GM12878 (cell line): ENCODE measurements at regions not wholly inside any gene's neighbourhood (a gene's known extent, or its start where the extent isn't known, plus 50 kb on each side); places are given as distances from the start of the nearest gene placed in this dataset.

Experiments
- ATAC-seq: fragments of 200-7000 bp; cut with Tn5 transposase; 3 replicates; pipeline ENCODE4 v1.9.1; 2020; ENCODE audit warnings: mild to moderate bottlenecking, moderate library complexity
- BruUV-seq: library from RNA; stranded (reverse); fragments of 400-500 nt; replicated peaks from 2 replicates; lab custom pipeline; 2021; lab: Mats Ljungman, UMichigan
- CTCF ChIA-PET: fragments of 300-600 bp; sonication (Branson Sonifier 250); formaldehyde crosslinking; extraction: SDS; loops from one replicate; lab custom pipeline; 2021; ENCODE audit warnings: inconsistent platforms; lab: Yijun Ruan, JAX
- POLR2A ChIA-PET: fragments of 350-600 bp; formaldehyde crosslinking; extraction: SDS; loops from one replicate; lab custom pipeline; 2021; ENCODE audit warnings: inconsistent platforms; lab: Charles Lee
- RAD21 ChIA-PET: fragments of 300-600 bp; sonication (Branson Sonifier 250); formaldehyde crosslinking; loops from one replicate; lab custom pipeline; 2023; ENCODE audit warnings: antibody characterized with exemption; ENCODE audit not compliant: unreplicated experiment; lab: Charles Lee
- SMC1A ChIA-PET: fragments of 300-600 bp; sonication (Branson Sonifier 250); formaldehyde crosslinking; loops from one replicate; lab custom pipeline; 2023; ENCODE audit not compliant: unreplicated experiment, uncharacterized antibody; lab: Charles Lee
- DNase-seq: peaks from one replicate; pipeline ENCODE4 v3.0.0-alpha.2; 2011; ENCODE audit warnings: low read depth, low spot score
- FAIRE-seq: peaks from 3 replicates; lab custom pipeline; 2011; peaks lifted over from hg19 to GRCh38; lab: Jason Lieb, UNC
- H2AFZ ChIP-seq: 2 replicates; pipeline ENCODE4 v1.6.0; 2011; ENCODE audit warnings: low read depth, low read length, control low read depth; ENCODE audit not compliant: control insufficient read depth
- H3K27ac ChIP-seq: 2 replicates; pipeline ENCODE4 v1.5.1; 2011; ENCODE audit warnings: control low read depth; ENCODE audit not compliant: control insufficient read depth, insufficient read depth
- H3K27me3 ChIP-seq, 2 experiments: replicated peaks in 1 of 2; 2 replicates each; pipeline versions ENCODE4 v1.6.0 to v1.6.1; 2011; ENCODE audit warnings: low read length in 1 of 2; ENCODE audit not compliant: control insufficient read depth in 2 of 2, insufficient read depth in 2 of 2
- H3K36me3 ChIP-seq, 2 experiments: 2 replicates each; pipeline ENCODE4 v1.5.1; 2011; ENCODE audit warnings: low read length in 1 of 2; ENCODE audit not compliant: control insufficient read depth in 2 of 2, insufficient read depth in 2 of 2
- H3K4me1 ChIP-seq: 2 replicates; pipeline ENCODE4 v1.6.1; 2011; ENCODE audit warnings: mild to moderate bottlenecking, low read length, moderate library complexity, mixed read lengths; ENCODE audit not compliant: control insufficient read depth, insufficient read depth
- H3K4me2 ChIP-seq: 2 replicates; pipeline ENCODE4 v1.6.0; 2011; ENCODE audit warnings: control low read depth; ENCODE audit not compliant: control insufficient read depth, insufficient read depth
- H3K4me3 ChIP-seq: fragments of 200-600 bp; sonication (generic); 2 replicates; pipeline ENCODE4 v1.5.1; 2016
- H3K79me2 ChIP-seq: 2 replicates; pipeline ENCODE4 v1.6.0; 2011; ENCODE audit warnings: low read length; ENCODE audit not compliant: control insufficient read depth, insufficient read depth
- H3K9ac ChIP-seq: 2 replicates; pipeline ENCODE4 v1.8.0; 2011; ENCODE audit warnings: low read length, control low read depth, mixed read lengths; ENCODE audit not compliant: control insufficient read depth, insufficient read depth
- H3K9me3 ChIP-seq: replicated peaks from 3 replicates; pipeline ENCODE4 v1.5.1; 2011; ENCODE audit warnings: mild to moderate bottlenecking, low read length; ENCODE audit not compliant: control insufficient read depth, insufficient read depth
- H4K20me1 ChIP-seq: 2 replicates; pipeline ENCODE4 v1.6.0; 2011; ENCODE audit not compliant: control insufficient read depth, insufficient read depth
- ATF3 ChIP-seq: IDR thresholded peaks from 2 replicates; pipeline ENCODE4 v1.6.1; 2011; ENCODE audit warnings: low read depth, mild to moderate bottlenecking, low read length, moderate library complexity, borderline replicate concordance; ENCODE audit errors: extremely low read depth
- CREM ChIP-seq: IDR thresholded peaks from 2 replicates; pipeline ENCODE4 v1.6.1; 2014; ENCODE audit warnings: antibody characterized with exemption, low read depth
- E4F1 ChIP-seq: fragments of 450-650 bp; IDR thresholded peaks from 2 replicates; pipeline ENCODE4 v1.6.1; 2018; ENCODE audit warnings: borderline replicate concordance, mild to moderate bottlenecking; ENCODE audit not compliant: partially characterized antibody
- EGR1 ChIP-seq, 2 experiments: IDR thresholded peaks; 1 replicate in 1 of 2; 2 replicates in 1 of 2; pipeline ENCODE4 v1.6.1; 2011 to 2012; ENCODE audit warnings: low read depth in 2 of 2, low read length in 2 of 2, borderline replicate concordance in 1 of 2, mild to moderate bottlenecking in 1 of 2, moderate library complexity in 1 of 2
- EP300 ChIP-seq, 2 experiments: fragments of 150-350 bp in 1 of 2; IDR thresholded peaks; 2 replicates each; pipeline ENCODE4 v1.6.1; 2011 to 2012; ENCODE audit warnings: low read depth in 2 of 2, low read length in 2 of 2, borderline replicate concordance in 1 of 2, improper control_type of control experiment in 1 of 2, inconsistent platforms in 1 of 2; ENCODE audit not compliant: control insufficient read depth in 1 of 2
- JUND ChIP-seq: IDR thresholded peaks from 2 replicates; pipeline ENCODE4 v1.6.1; 2012; ENCODE audit warnings: low read depth, mild to moderate bottlenecking, low read length, improper control_type of control experiment, moderate library complexity
- PAX8 ChIP-seq: fragments of 450-650 bp; IDR thresholded peaks from 2 replicates; pipeline ENCODE4 v1.6.1; 2017; ENCODE audit warnings: mild to moderate bottlenecking, moderate library complexity
- PBX3 ChIP-seq: IDR thresholded peaks from 2 replicates; pipeline ENCODE4 v1.6.1; 2011; ENCODE audit warnings: mild to moderate bottlenecking, low read depth, low read length, moderate library complexity; ENCODE audit not compliant: insufficient replicate concordance
- SKIL ChIP-seq: fragments of 450-650 bp; IDR thresholded peaks from 2 replicates; pipeline ENCODE4 v1.6.1; 2017; ENCODE audit warnings: mild to moderate bottlenecking, low read depth, inconsistent platforms; ENCODE audit not compliant: poor library complexity, severe bottlenecking
- TBL1XR1 ChIP-seq: IDR thresholded peaks from 2 replicates; pipeline ENCODE4 v1.6.1; 2012; ENCODE audit warnings: low read depth, low read length, improper control_type of control experiment
- YBX1 ChIP-seq: fragments of 450-650 bp; IDR thresholded peaks from 2 replicates; pipeline ENCODE4 v1.6.1; 2016; ENCODE audit warnings: antibody characterized with exemption
- WGBS: methylation state at CpG from one replicate; pipeline ENCODE4 v1.1.6; 2016; ENCODE audit warnings: low lambda C conversion rate; ENCODE audit not compliant: insufficient replicate concordance, insufficient coverage; ENCODE audit errors: missing lambda C conversion rate; 5-methylcytosine and 5-hydroxymethylcytosine counted together
- in situ Hi-C: fragments of 300-500 bp; cut with MboI; formaldehyde crosslinking; loops from 9 replicates; pipeline ENCODE4 v1.14.3; 2018; ENCODE audit warnings: mixed read lengths
- intact Hi-C: fragments of 100-400 bp; cut with micrococcal nuclease; formaldehyde crosslinking; loops from one replicate; pipeline ENCODE4 v1.14.2; 2022; ENCODE audit not compliant: unreplicated experiment

GRCh38 chr22:49648053-49648452 lies 179.6 kb downstream of the BRD1 start:
- Histone ChIP-seq H2AFZ (no peak overlapping the region), H4K20me1 (no peaks in the 10 kb centered on the region), H3K79me2 (peaks cover 5% of the 10 kb centered on the region), H3K9ac (no peak overlapping the region), H3K4me3 (no peak overlapping the region), H3K36me3 (peaks cover 0 to 4% of the 10 kb centered on the region in 2 experiments; a peak in 2 of 4 replicates), H3K27ac (no peak overlapping the region), H3K27me3 (no peaks in the 10 kb centered on the region), H3K4me1 (no peaks in the 10 kb centered on the region), H3K4me2 (no peak overlapping the region), H3K9me3 (no peaks in the 10 kb centered on the region; the same call in 2 of the 3 replicates)
- in situ Hi-C loops (no loop called here), intact Hi-C loops (no loop called here)
- BruUV-seq = no TSS peak
- FAIRE-seq (no peak), DNase-seq (no peak), ATAC-seq (no peak)
- ChIA-PET POLR2A (no interaction called here), SMC1A (no interaction called here), RAD21 (interaction anchor here (0.7 kb wide), 1 partner anchor 12 kb away, joined by 3 read pairs; no protein-coding TSS in a partner anchor), CTCF (interaction anchor here (0.7 kb wide), 1 partner anchor 94 kb away, joined by 3 read pairs; no protein-coding TSS in a partner anchor)
- TF ChIP-seq PAX8 (no peak), EP300 (IDR thresholded peaks at IDR 0.05; ENCODE audit: borderline replicate concordance in 1 of 2, control insufficient read depth in 1 of 2, low read depth in 2 of 2, low read length in 2 of 2) (no peak), TBL1XR1 (no peak), EGR1 (IDR thresholded peaks at IDR 0.05; ENCODE audit: borderline replicate concordance in 1 of 2, low read depth in 2 of 2, low read length in 2 of 2) (no peak), SKIL (no peak), E4F1 (no peak), JUND (no peak), ATF3 (no peak), YBX1 (no peak), CREM (no peak), PBX3 (no peak)
- 88% methylated on average over 16 of the region's 16 CpGs for WGBS
